GM18867 (cell line): ENCODE measurements at regions not wholly inside any gene's neighbourhood (a gene's known extent, or its start where the extent isn't known, plus 50 kb on each side); places are given as distances from the start of the nearest gene placed in this dataset.

Source experiments
- ATAC-seq: cut with Tn5 transposase; IDR thresholded peaks from one replicate; pipeline ENCODE4 v1.9.1; 2021; ENCODE audit warnings: mild to moderate bottlenecking, moderate library complexity; ENCODE audit not compliant: unreplicated experiment

DNA sequence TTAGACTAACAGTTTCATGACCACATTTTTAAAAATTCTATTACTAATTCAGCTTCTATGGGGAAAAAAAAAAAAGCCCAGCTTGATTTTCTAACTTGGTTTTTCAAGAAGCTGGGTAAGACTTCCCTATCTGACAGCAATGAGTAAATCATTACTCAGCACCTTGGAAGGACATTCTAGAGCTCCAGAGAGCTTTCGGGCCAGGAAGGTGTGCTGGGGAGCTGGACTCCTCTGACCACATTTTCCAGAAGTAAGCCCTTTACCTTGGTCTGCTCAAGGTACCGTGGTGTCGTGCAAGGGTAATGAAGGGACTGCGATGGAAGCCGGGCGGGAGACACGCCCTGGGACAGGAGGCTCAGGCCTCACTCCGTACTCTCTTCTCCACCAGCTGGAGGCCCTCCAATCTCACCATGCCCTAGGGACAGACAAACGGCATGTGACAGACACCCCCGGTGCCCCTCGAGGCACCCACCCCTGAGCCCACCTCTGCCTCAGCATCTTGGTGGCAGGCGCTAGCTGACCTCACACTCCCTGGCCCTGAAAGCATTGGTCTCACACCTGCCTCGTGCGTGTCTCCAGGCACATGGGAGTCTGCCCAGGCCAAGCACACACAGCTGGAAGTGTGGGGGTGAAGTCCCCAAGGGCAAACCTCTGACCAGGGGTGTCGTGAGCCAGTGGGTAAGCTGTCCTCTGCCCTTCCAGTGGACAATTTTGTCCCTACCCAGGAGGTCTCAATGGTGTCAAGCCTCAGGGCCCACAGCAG lies 152.1 kb downstream of the OAT start:
- ATAC-seq = no peak

DNA sequence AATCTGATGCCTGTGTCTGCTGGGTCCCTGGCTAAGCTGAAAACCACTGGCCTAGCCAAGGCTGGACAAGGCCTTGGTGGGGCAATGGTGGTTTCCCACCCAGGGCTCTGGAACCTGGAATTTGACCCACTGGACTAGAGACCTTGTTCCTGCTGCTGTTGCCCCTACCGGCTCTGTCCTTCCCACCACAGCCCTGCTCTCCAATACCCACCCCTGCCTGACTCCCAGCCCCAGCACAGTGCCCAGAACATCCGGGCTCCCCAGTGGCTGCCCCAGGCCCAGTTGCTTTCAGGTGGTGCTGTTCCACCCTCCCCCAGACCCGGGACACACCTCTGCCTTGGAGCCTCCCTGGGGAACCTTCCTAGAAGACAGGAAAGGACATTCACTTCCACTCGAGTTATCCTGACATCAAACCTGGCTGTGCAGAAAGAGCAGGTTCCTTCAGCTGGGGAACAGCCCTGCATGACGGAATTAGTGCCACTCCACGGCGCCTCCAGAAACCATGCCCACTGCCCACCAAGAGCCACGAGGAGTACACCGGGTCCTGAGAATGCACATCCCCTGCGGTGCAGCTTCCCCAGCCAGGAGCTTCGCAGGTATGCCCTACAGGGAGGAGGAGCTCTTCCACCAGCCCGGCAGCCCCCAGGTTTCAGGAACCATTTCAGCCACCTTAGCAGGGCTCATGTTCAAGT lies 152.8 kb downstream of the OAT start:
- no peak for ATAC-seq

DNA sequence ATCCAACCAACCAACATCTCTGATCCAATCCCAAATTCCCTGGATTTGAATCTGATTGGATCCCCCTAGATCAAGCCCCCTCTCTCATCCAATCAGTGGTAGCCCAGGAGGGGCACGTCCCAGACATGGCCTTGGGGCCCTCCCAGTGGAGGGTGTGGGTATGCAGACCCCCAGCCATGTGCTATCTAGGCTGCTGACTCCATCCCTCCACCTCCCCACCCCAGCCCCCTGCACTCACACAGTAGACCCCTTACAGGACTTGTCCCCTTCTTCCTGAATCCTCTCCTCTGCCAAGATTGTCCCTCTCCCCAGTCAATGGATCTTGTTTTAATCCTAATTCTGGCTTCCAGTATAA lies 153.4 kb downstream of the OAT start:
- ATAC-seq = no peak

DNA sequence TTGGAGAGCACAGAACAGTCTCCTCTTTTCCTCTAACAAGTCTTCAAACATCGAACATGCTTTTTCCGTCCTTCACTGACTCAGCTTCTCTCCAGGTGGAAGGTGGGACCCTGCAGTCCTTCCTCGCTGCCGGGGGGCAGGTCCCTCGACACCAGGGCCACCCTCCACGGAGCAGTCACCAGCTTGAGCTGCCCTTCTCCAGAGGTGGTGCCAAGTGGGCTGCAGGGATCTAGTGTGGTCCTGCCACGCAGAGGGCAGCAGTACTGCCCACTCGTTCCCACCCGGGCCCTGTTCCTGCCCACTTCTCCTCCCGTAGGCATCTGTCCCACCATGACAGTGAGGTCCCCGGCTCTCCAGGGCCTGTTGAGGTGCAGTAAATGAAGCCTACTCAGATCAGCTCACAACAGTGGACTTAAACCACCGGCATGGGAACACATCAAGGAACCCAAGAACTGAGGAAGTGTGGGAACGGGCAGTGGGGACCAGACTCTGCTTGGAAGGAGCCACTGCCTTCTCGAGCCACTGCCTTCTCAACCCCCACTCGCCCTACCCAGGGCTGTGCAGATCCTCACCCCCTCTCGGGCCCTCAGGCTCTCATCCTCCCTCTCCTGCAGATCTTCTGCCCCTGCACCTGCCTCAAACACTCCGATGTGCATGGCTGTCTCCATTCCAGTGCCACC lies 153.9 kb downstream of the OAT start:
- ATAC-seq = no peak

DNA sequence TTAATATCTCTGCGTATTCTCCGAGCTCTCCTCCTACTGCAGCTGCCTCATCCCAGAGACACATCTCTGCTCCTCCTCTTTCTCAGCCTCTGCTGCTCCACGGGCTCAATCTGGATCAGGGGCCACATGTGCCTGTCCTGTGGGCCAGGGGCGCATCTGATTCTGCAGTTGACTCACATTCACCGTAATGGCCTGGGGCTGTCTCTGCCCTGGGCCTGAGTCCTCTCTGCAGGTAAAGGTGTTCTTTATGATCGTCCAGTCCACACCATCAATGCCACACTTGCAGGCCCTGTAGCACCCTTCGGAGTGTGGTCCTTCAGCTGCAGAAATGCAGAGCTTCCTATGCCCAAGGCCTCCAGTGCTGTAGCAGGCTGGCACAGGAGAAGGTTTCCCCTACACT lies 154.5 kb downstream of the OAT start:
- no peak for ATAC-seq

DNA sequence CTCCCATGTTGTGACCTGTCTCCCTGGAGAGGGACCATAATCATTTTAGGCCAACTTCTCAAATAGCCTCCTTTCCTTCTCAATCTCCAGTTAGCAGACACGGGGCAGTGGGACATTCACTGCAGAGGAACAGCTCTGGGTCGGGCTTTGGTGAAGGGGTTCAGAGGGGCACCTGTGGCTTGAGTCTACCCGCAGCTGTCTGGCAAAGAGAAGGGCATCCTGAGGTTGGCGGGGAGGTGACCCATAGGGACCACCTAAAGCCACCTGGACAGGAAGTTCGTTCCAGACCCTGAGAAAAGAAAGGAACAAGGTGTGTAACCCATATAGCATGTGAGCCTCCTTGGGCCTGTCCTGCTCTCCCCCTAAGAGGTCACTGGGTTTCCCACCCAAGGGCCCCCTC lies 155.0 kb downstream of the OAT start:
- no peak for ATAC-seq

DNA sequence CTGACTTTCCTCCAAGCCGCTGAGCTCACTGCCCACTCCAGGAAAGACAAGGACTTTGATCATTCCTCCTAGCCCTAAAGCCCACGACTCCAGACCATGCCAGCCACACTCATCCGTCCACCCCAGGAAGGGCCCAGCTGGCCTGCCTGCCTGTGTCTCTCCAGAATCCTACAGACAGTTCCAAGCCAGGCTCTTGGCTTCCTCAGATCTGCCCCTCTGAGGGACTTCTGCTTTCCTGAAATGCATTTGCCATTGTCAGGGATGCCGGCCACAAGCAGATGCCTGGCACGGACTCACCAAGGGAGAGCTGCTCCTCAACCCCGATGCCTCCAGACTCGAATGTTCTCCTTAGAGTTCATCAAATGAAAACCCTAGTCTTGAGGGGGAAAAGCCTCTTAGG lies 155.8 kb downstream of the OAT start:
- no peak for ATAC-seq

DNA sequence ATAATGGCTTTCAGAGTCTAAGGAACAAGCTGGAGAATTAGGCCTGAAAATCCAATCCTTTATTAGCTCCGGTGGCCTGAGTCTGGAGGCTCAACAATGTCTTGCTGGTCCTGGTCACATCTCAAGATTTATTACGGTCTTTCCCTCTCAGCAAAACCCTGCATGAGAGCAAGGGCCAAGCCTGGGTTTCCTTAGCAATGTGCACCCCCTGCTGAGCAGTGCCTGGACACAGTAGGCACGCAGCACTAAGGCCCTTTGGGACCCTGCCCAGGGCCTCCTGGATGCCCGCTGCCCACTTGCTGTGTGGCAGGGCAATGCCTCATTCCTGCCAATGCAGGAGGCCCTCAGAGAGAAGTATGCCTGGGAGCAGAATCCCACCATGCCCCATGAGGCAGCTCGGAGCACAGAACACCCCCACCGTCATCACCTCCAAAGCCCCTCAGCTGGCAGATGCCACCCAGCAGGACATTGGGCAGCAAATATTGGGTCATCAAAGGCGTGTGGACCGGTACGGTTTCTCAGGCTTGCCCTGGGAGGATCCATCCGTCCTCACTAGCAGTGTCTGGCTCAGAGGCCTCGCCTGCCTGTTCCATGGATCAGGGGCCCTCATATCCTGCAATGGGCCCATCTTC lies 156.4 kb downstream of the OAT start:
- no peak for ATAC-seq

DNA sequence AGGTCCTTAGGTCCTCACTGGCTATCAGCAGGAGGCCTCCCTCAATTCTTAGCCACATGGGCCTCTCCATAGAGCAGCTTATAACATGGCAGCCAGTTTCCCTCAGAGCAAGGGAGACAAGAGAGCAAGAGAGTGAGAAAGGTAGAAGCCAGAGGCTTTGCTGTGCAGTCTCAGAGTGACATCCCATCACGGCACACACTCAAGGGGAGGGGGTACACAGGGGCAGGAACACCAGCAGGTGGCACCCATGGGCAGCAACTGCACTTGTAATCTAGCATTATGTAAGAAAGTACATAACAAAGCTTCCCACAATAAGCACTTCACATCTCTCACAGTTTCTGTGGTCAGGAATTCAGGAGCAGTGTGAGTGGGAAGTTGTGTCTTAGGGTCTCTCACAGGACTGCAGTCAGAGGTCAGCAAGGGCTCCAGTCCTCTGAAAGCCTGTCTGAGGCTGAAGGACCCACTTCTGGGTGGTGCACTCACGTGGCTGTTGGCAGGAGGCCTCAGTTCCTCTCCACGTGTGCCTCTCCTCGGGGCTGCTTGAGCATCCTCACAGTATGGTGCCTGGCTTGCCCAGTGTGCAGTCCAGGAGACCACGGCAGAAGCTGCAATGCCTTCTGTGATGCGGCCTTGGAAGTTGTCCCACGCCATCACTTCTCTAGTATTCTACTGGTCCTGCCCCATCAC lies 159.4 kb downstream of the OAT start:
- ATAC-seq = no peak

DNA sequence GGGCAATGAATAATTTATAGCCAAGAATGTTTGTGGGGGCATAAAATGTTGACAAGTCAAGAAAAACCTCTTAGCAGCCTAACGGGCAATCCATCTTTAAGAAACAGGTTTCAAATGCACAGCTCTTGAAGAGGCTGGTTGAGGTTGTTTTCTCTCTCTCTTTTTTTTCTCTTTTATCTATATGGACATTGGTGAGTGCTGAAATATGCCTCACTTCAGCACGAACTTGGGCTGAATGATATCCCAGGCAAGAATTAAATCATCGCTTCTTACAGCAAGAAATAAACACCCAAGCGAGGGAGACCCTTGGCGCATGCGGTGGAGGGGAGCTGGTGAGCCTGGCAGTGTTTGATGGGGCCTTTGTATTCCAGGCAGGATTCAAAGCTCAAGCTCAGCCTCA lies 160.9 kb downstream of the OAT start:
- no peak for ATAC-seq

DNA sequence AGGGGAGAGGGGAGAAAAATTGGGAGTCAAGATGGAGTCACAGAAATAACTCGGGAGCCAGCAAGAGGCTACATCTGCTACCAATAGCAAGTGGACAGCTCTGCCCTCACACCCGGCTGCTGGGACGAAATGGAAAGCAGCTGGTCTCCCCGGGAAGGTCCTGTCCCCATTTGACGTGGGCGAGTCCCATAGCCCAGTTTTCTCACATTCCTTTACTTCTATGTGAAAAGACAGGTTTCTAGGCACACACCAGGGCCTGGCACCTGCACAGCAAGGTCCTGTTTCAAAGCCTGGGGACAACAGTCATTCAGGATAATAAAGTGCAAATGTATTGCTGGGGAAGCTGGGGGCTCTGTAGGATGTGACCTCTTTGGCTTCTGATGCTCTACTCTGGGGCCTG lies 162.6 kb downstream of the OAT start:
- ATAC-seq = no peak

DNA sequence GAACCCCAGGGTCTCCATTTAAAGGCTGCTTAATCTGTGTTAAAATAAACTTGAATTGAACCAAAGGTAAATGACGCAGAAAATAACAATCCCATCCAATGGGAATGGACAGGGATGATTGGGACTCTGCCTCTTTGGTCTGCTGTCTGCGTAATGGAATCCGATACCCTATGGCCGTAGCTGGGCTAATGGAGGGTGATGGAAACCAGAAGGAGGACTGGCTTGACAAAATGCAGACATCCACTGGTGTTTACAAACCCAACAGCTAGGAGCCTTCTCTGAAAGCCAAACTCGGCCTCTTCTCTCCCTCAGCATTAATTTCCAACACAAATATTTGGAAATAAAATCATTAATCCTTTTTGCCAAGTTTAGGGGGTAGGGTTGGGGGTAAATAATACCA lies 162.2 kb upstream of the CHST15 start:
- ATAC-seq = no peak

DNA sequence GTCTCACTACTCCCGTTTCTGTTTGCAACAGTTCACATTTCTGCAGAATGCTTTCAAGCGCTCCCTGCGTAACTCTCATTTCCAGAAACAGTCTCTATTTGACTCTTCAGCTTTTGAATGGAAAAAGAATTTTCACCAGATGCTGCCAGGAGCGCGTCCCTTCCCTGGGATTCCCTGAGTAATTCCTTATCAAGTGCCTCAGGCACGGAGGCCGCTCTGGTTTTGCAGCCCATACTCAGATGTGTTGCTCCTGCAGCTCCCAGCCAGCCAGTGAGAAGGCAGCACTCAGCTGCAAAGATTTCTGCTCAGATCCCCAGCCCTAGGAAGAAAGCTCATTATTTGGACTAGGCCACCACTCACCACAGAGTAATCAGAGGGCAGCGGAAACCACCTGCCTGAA lies 161.1 kb upstream of the CHST15 start:
- ATAC-seq = no peak

DNA sequence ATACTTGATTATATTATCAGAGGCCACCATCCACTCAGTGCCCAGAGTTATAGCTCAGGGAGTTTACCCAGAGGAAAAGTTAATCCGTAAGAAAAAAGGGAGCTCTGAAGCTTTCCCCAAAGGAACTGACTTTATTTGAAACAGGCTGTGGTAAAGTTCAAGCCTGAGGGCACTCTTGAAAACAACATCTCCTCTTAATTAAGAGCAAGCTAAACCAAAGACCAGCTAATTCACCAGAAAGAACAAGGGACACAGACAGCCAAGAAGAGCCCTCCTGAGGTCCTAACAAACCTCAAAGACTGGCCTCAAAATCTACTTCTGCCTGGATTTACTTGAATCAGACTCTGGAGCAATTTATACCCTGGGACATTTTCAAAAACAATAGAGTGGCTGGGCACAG lies 159.6 kb upstream of the CHST15 start:
- ATAC-seq = no peak

DNA sequence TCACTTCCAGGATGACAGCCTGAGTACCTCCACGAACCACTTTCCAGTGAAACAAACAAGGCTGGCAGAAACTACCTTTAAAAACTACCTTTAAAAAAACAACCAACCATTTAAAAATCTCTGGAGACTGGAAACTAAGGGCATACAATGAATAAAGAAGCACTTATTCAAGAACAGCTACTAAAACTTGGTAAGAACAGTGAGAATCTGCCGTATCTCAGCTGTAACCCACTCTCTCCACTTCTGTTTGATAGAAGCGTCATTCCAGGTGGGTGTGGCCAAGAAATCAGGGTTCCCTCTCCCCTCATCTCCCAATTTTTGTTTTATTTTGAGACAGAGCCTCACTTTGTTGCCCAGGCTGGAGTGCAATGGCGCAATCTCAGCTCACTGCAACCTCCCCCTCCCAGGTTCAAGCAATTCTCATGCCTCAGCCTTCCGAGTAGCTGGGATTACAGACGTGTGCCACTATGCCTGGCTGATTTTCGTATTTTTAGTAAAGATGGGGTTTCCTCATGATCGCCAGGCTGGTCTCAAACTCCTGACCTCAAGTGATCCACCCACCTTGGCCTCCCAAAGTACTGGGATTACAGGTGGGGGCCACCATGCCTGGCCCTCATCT lies 158.8 kb upstream of the CHST15 start:
- no peak for ATAC-seq

DNA sequence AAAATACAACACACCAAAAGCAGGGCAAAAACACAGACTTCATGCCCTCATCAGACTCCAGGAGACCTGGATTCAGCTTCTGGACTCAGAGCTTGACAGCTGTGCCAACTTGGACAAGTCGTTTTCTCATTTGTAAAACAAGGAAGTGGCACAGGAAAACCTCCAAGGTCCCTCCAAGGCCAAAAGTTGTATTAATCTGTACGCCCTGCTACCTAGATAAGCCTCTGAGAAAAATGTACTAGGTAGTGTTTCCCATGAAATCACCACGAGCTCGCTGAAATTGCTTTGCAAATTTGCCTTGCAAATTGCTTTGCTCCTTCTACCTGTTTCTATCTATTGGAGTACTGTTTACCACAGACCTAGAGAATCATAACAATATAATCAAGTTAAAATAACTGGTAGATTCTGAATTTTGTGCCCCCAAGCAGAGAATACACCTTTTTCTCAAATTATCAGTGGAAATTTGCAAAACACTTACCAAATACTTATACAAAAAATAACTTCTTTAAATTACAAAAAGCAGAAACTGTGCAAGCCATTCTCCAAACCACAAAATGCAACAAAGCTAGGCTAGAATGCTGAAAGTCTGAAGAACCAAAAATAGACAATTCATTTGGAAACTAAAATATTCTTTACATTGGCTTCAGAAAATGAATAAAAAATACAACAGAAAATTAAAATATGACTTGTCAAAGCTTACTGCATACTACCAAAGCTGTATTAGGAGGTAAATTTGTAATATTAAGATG lies 158.1 kb upstream of the CHST15 start:
- no peak for ATAC-seq

DNA sequence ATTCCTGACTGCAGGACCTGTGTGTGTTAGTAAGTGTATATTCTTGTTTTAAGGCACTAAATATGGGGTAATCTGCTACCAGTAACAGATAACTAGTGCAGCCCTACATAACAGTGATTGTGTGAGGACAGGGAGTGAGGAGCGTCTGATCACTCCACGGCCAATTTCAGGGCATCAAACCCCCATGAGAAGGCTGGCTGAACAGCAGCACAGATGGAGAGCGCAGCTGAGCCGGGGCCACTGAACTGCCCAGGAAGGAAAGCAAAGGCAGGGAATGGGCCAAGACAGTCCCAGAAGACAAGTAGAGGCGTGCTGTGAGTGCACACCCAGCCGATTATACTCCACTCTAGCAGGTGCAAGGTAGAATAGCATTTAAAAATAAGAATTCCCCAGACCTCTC lies 157.1 kb upstream of the CHST15 start:
- ATAC-seq = no peak

DNA sequence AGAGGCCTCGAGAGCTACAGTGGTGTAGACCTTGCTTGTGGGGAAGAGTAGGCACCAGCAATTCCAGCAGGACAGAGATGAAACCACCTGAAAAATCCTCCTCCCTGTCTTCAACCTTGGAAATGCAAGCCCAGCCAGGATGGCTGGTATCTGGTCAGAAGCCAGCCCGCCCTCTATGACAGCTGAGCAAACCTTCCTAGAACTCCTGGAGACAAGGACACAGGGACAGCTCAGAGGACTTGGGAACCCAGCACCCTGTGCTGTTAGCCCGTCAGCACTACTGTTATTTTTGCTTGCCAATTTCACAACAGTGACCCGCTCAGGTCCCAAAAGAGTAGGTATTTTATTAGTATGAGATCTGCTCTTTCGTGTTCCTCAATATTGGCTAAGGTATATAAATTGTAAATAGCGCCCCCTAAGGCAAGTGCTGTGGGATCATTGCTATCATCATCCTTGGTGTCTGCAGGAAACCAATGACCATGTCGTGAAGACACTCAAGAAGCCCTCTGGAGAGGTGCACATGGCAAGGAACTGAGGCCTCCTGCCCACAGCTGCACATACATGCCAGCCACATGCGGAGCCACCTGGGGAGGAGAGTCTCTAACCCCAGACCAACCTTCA lies 156.5 kb upstream of the CHST15 start:
- ATAC-seq = no peak

DNA sequence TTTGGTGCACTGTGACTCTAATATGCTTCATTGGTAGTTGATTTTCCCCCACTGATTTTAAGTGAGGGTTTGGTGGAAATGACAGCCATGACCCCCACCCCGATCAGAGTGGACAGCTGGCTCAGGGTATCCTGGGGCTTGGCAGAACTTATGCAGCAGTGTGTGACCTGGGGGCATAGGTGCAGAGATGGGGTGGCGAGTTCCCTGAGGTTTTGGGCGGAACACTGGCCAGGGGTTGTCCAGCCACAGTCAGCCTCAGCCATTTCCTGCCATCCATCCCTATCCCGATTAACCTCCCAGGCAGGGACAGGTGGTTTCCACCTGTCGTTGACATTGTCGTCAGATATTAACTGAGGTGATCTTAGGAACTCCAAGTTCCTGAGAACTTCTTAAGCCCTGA lies 155.8 kb upstream of the CHST15 start:
- no peak for ATAC-seq
